ENCODE measurements at regions not wholly inside any gene's neighbourhood (a gene's known extent, or its start where the extent isn't known, plus 50 kb on each side); places are given as distances from the start of the nearest gene placed in this dataset.

GRCh38 chr13:33543089-33543459, 257.5 kb upstream of the STARD13 start:
- peak overlapping the region; percentile 87 for H2AFZ ChIP-seq (ENCODE audit: low read depth, low read length)

GRCh38 chr13:33543631-33544265, 258.2 kb upstream of the STARD13 start:
- H3K79me2 ChIP-seq (replicated peaks; ENCODE audit: insufficient read depth, low read length), result no peaks in the 10 kb centered on the region
- H3F3A ChIP-seq (ENCODE audit: insufficient read depth, low read length, poor library complexity, severe bottlenecking), result peaks cover 10% of the 10 kb centered on the region
- H3K27ac ChIP-seq (ENCODE audit: low read length), result peak overlapping the region; percentile 93
- H3K9ac ChIP-seq (ENCODE audit: low read length), result peak overlapping the region; percentile 76
- no peaks in the 10 kb centered on the region for H3K9me3 ChIP-seq (ENCODE audit: low read length)
- H2AFZ ChIP-seq (ENCODE audit: low read depth, low read length), result peak overlapping the region; percentile 87
- no peaks in the 10 kb centered on the region for H4K20me1 ChIP-seq (ENCODE audit: insufficient read depth)
- H3K36me3 ChIP-seq (ENCODE audit: insufficient read depth, low read length), result no peaks in the 10 kb centered on the region
- H3K4me3 ChIP-seq (ENCODE audit: low read length), result peak overlapping the region; percentile 69
- H3K27me3 ChIP-seq (ENCODE audit: insufficient read depth, low read depth, low read length), result no peaks in the 10 kb centered on the region
- peak overlapping the region; percentile 88 for H3K4me2 ChIP-seq (ENCODE audit: low read length)
- H3K9me2 ChIP-seq (ENCODE audit: insufficient read depth, low read length), result no peaks in the 10 kb centered on the region
- TF ChIP-seq RAD21 (conservative IDR thresholded peaks at IDR 0.05), result no peak
- TF ChIP-seq TAF1 (IDR thresholded peaks at IDR 0.05; ENCODE audit: low read depth), result no peak
- no peak for TF ChIP-seq MXI1 (conservative IDR thresholded peaks at IDR 0.05; ENCODE audit: poor library complexity, severe bottlenecking)
- TF ChIP-seq REST (IDR thresholded peaks at IDR 0.05; ENCODE audit: borderline replicate concordance), result no peak
- TF ChIP-seq SMC3 (conservative IDR thresholded peaks at IDR 0.05; ENCODE audit: poor library complexity), result no peak
- no peak for TF ChIP-seq POLR2AphosphoS5 (IDR thresholded peaks at IDR 0.05)

More at GRCh38 chr13:33543089-33543459, 257.5 kb upstream of the STARD13 start:
- no peaks in the 10 kb centered on the region for H4K20me1 ChIP-seq (ENCODE audit: insufficient read depth)
- H3K36me3 ChIP-seq (ENCODE audit: insufficient read depth, low read length), result no peaks in the 10 kb centered on the region
- peaks cover 10% of the 10 kb centered on the region for H3F3A ChIP-seq (ENCODE audit: insufficient read depth, low read length, poor library complexity, severe bottlenecking)
- peak overlapping the region; percentile 88 for H3K4me2 ChIP-seq (ENCODE audit: low read length)
- no peaks in the 10 kb centered on the region for H3K9me3 ChIP-seq (ENCODE audit: low read length)
- no peaks in the 10 kb centered on the region for H3K27me3 ChIP-seq (ENCODE audit: insufficient read depth, low read depth, low read length)
- peak overlapping the region; percentile 76 for H3K9ac ChIP-seq (ENCODE audit: low read length)
- peak overlapping the region; percentile 69 for H3K4me3 ChIP-seq (ENCODE audit: low read length)
- H3K27ac ChIP-seq (ENCODE audit: low read length), result peak overlapping the region; percentile 93
- H3K9me2 ChIP-seq (ENCODE audit: insufficient read depth, low read length), result no peaks in the 10 kb centered on the region
- H3K79me2 ChIP-seq (replicated peaks; ENCODE audit: insufficient read depth, low read length), result no peaks in the 10 kb centered on the region
- TF ChIP-seq EZH2 (IDR thresholded peaks at IDR 0.05; ENCODE audit: borderline replicate concordance, insufficient read depth, low read length, poor library complexity, severe bottlenecking), result no peak
- no peak for TF ChIP-seq POLR2AphosphoS5 (IDR thresholded peaks at IDR 0.05)
- no peak for TF ChIP-seq EP300 (conservative IDR thresholded peaks at IDR 0.05; ENCODE audit: poor library complexity, severe bottlenecking)
- TF ChIP-seq SMC3 (conservative IDR thresholded peaks at IDR 0.05; ENCODE audit: poor library complexity), result no peak
- no peak for TF ChIP-seq TAF1 (IDR thresholded peaks at IDR 0.05; ENCODE audit: low read depth)
- TF ChIP-seq REST (IDR thresholded peaks at IDR 0.05; ENCODE audit: borderline replicate concordance), result no peak
- TF ChIP-seq MXI1 (conservative IDR thresholded peaks at IDR 0.05; ENCODE audit: poor library complexity, severe bottlenecking), result no peak
- TF ChIP-seq CTCF (IDR thresholded peaks at IDR 0.05; ENCODE audit: poor library complexity, severe bottlenecking), result no peak
- no peak for TF ChIP-seq RAD21 (conservative IDR thresholded peaks at IDR 0.05)
